K562 (cell line): ENCODE measurements at regions not wholly inside any gene's neighbourhood (a gene's known extent, or its start where the extent isn't known, plus 50 kb on each side); places are given as distances from the start of the nearest gene placed in this dataset.

Experiments used
- ATAC-seq: fragments of 200-7000 bp; cut with Tn5 transposase; 3 replicates; pipeline ENCODE4 v1.9.1; 2020; ENCODE audit warnings: moderate library complexity
- BruUV-seq: library from RNA; stranded (reverse); fragments of 400-500 nt; replicated peaks from 2 replicates; lab custom pipeline; 2021; lab: Mats Ljungman, UMichigan
- CTCF ChIA-PET: fragments of 300-600 bp; formaldehyde crosslinking; extraction: SDS; loops from one replicate; lab custom pipeline; 2021; ENCODE audit warnings: low intra/inter-chr PET ratio; lab: Yijun Ruan, JAX
- POLR2A ChIA-PET: fragments of 300-600, 350-650 bp; sonication (Branson Sonifier 250); formaldehyde crosslinking; extraction: SDS; loops from one replicate; lab custom pipeline; 2021; ENCODE audit warnings: antibody characterized with exemption, inconsistent platforms; lab: Yijun Ruan, JAX
- DNase-seq, 4 experiments: peaks; one replicate each; pipeline versions ENCODE4 v3.0.0 to v3.0.0-alpha.2; 2011 to 2018; ENCODE audit warnings: low spot score in 3 of 4, mixed read lengths in 3 of 4; ENCODE audit errors: extremely low read depth in 1 of 4
- FAIRE-seq: peaks from 2 replicates; lab custom pipeline; 2011; peaks lifted over from hg19 to GRCh38; lab: Jason Lieb, UNC
- H2AFZ ChIP-seq: 2 replicates; pipeline ENCODE4 v1.6.0; 2011; ENCODE audit warnings: low read depth, low read length, control low read depth, inconsistent platforms
- H3K27ac ChIP-seq: fragments of 200-600 bp; 3 replicates; pipeline ENCODE4 v1.8.0; 2011; ENCODE audit warnings: low read depth, mild to moderate bottlenecking, control low read depth, inconsistent platforms, low read length, moderate library complexity, mixed read lengths; ENCODE audit errors: extremely low read depth
- H3K27me3 ChIP-seq, 2 experiments: fragments of 300-600 bp in 1 of 2; 2 replicates in 1 of 2; 3 replicates in 1 of 2; pipeline versions ENCODE4 v1.6.0 to v1.8.0; 2011; ENCODE audit warnings: inconsistent platforms in 2 of 2, low read length in 2 of 2, mild to moderate bottlenecking in 1 of 2, mixed read lengths in 1 of 2, moderate library complexity in 1 of 2; ENCODE audit not compliant: control insufficient read depth in 2 of 2, insufficient read depth in 2 of 2
- H3K36me3 ChIP-seq: fragments of 300-600 bp; 3 replicates; pipeline ENCODE4 v1.8.0; 2011; ENCODE audit warnings: mild to moderate bottlenecking, low read length, inconsistent platforms; ENCODE audit not compliant: control insufficient read depth, insufficient read depth
- H3K4me1 ChIP-seq, 2 experiments: fragments of 200-600 bp in 1 of 2; replicated peaks in 1 of 2; 2 replicates in 1 of 2; 3 replicates in 1 of 2; pipeline versions ENCODE4 v1.5.1 to v1.8.0; 2011; ENCODE audit warnings: inconsistent platforms in 2 of 2, low read length in 2 of 2, mild to moderate bottlenecking in 1 of 2, mixed read lengths in 1 of 2, moderate library complexity in 1 of 2; ENCODE audit not compliant: control insufficient read depth in 2 of 2, insufficient read depth in 2 of 2
- H3K4me2 ChIP-seq: 2 replicates; pipeline ENCODE4 v1.6.1; 2011; ENCODE audit warnings: low read length, control low read depth, inconsistent platforms, mixed read lengths; ENCODE audit not compliant: insufficient read depth
- H3K4me3 ChIP-seq: fragments of 200-600 bp; sonication (generic), shearing (Covaris generic); 2 replicates; pipeline ENCODE4 v1.5.1; 2016; ENCODE audit warnings: control low read depth, inconsistent platforms
- H3K79me2 ChIP-seq: fragments of 200-600 bp; 3 replicates; pipeline ENCODE4 v1.8.0; 2011; ENCODE audit warnings: low read length, inconsistent platforms; ENCODE audit not compliant: control insufficient read depth, insufficient read depth
- H3K9ac ChIP-seq, 2 experiments: 2 replicates each; pipeline versions ENCODE4 v1.6.0 to v1.6.1; 2011; ENCODE audit warnings: low read depth in 2 of 2, low read length in 2 of 2, control low read depth in 1 of 2, inconsistent platforms in 1 of 2, mild to moderate bottlenecking in 1 of 2, mixed read lengths in 1 of 2; ENCODE audit not compliant: insufficient read depth in 1 of 2
- H3K9me1 ChIP-seq: one replicate; pipeline ENCODE4 v1.6.0; 2011; ENCODE audit warnings: inconsistent platforms, mild to moderate bottlenecking, low read length, moderate library complexity; ENCODE audit not compliant: control insufficient read depth, insufficient read depth
- H3K9me3 ChIP-seq: replicated peaks from 2 replicates; pipeline ENCODE4 v1.5.1; 2011; ENCODE audit warnings: low read depth, low read length, inconsistent platforms; ENCODE audit not compliant: control insufficient read depth, insufficient read depth
- H4K20me1 ChIP-seq: replicated peaks from 2 replicates; pipeline ENCODE4 v1.6.1; 2011; ENCODE audit warnings: low read length, inconsistent platforms, mixed read lengths; ENCODE audit not compliant: control insufficient read depth, insufficient read depth
- NFE2L1 ChIP-seq: fragments of 450-650 bp; IDR thresholded peaks from 2 replicates; pipeline ENCODE4 v1.6.1; 2016; ENCODE audit warnings: missing genetic modification characterization, low read depth, mild to moderate bottlenecking, missing compliant biosample characterization, moderate library complexity, borderline replicate concordance
- TEAD4 ChIP-seq, 2 experiments: sonication (generic) in 1 of 2; formaldehyde crosslinking in 1 of 2; IDR thresholded peaks; 2 replicates each; pipeline versions ENCODE4 v1.6.1 to v1.8.0; 2012 to 2022; ENCODE audit warnings: borderline replicate concordance in 1 of 2, inconsistent platforms in 1 of 2, low read length in 1 of 2, mild to moderate bottlenecking in 1 of 2, missing genetic modification reagents in 1 of 2
- ZNF436 ChIP-seq: fragments of 250-450, 450-650 bp; sonication (Bioruptor Pico); formaldehyde crosslinking; IDR thresholded peaks from 2 replicates; pipeline ENCODE4 v1.7.0; 2020; ENCODE audit warnings: mild to moderate bottlenecking
- ZNF507 ChIP-seq: conservative IDR thresholded peaks from 2 replicates; pipeline ENCODE4 v1.6.1; 2017; ENCODE audit warnings: missing genetic modification characterization, missing compliant biosample characterization
- ZNF57 ChIP-seq: fragments of 450-650 bp; formaldehyde crosslinking; IDR thresholded peaks from 2 replicates; pipeline ENCODE4 v1.4.0; 2020; ENCODE audit warnings: mild to moderate bottlenecking, moderate library complexity
- WGBS: fragments of 100-300 bp; shearing (Covaris generic); methylation state at CpG from one replicate; pipeline ENCODE4 v1.1.6; 2016; ENCODE audit warnings: low coverage, mixed read lengths; ENCODE audit not compliant: insufficient coverage; ENCODE audit errors: missing lambda C conversion rate; 5-methylcytosine and 5-hydroxymethylcytosine counted together
- in situ Hi-C: fragments of 300-500 bp; cut with MboI; formaldehyde crosslinking; loops from 4 replicates; pipeline ENCODE4 v1.15.0; 2018; ENCODE audit warnings: inconsistent platforms, mixed read lengths
- intact Hi-C: fragments of 100-400 bp; cut with micrococcal nuclease; formaldehyde crosslinking; loops from 2 replicates; pipeline ENCODE4 v1.14.2; 2022

GRCh38 chr15:79562403-79562815 is 130.3 kb downstream of the MINAR1 start:
- BruUV-seq: no TSS peak
- Histone ChIP-seq H3K27ac (no peak overlapping the region), H3K27me3 (peaks cover 5 to 25% of the 10 kb centered on the region in 2 experiments; a peak in 3 of 5 replicates), H3K4me2 (no peak overlapping the region)
- WGBS: 2% methylated on average over 14 of the region's 14 CpGs
- ATAC-seq: no peak
- no peak for TF ChIP-seq ZNF507 (tag)
- TF ChIP-seq TEAD4 (IDR thresholded peaks at IDR 0.05; ENCODE audit: low read length): no peak
- no peak for TF ChIP-seq TEAD4 (CRISPR knock-in tag; IDR thresholded peaks at IDR 0.05; ENCODE audit: borderline replicate concordance)
- TF ChIP-seq, all 486 proteins: peak for 0
- no peak for DNase-seq
- FAIRE-seq: no peak
- in situ Hi-C loops: no loop called here
- Histone ChIP-seq H3K9me1 (no peaks in the 10 kb centered on the region), H3K79me2 (no peaks in the 10 kb centered on the region), H3K36me3 (no peaks in the 10 kb centered on the region), H4K20me1 (no peaks in the 10 kb centered on the region), H3K9ac (no peak overlapping the region), H2AFZ (no peak overlapping the region), H3K4me1 (no peaks in the 10 kb centered on the region), H3K9me3 (no peaks in the 10 kb centered on the region), H3K4me3 (no peak overlapping the region)
- ChIA-PET CTCF (no interaction called here), POLR2A (no interaction called here)
- intact Hi-C loops: no loop called here

- H3K9ac ChIP-seq: no peak overlapping the region
- no peaks in the 10 kb centered on the region for H3K79me2 ChIP-seq
- H3K4me1 ChIP-seq: no peaks in the 10 kb centered on the region
- no peak overlapping the region for H2AFZ ChIP-seq
- ATAC-seq (no peak), DNase-seq (no peak), FAIRE-seq (no peak)
- no peak for TF ChIP-seq ZNF436
- TF ChIP-seq NFE2L1 (tag): no peak
- TF ChIP-seq ZNF57 (CRISPR knock-in tag): no peak
- BruUV-seq: no TSS peak
- H3K9me1 ChIP-seq: no peaks in the 10 kb centered on the region
- H3K4me3 ChIP-seq: no peak overlapping the region
- CTCF ChIA-PET: no interaction called here
- no peak overlapping the region for H3K27ac ChIP-seq
- H3K9me3 ChIP-seq: no peaks in the 10 kb centered on the region
- H3K4me2 ChIP-seq: no peak overlapping the region
- in situ Hi-C loops (no loop called here), intact Hi-C loops (no loop called here)
- no peaks in the 10 kb centered on the region for H4K20me1 ChIP-seq
- POLR2A ChIA-PET: no interaction called here
- WGBS: under 1% methylated on average over 10 of the region's 10 CpGs
- no peaks in the 10 kb centered on the region for H3K36me3 ChIP-seq
- peaks cover 5 to 25% of the 10 kb centered on the region in 2 experiments; a peak in 3 of 5 replicates for H3K27me3 ChIP-seq
Measured at GRCh38 chr15:79562899-79563298, 130.8 kb downstream of the MINAR1 start.
